ENCODE measurements at regions not wholly inside any gene's neighbourhood (a gene's known extent, or its start where the extent isn't known, plus 50 kb on each side); places are given as distances from the start of the nearest gene placed in this dataset.

DNA sequence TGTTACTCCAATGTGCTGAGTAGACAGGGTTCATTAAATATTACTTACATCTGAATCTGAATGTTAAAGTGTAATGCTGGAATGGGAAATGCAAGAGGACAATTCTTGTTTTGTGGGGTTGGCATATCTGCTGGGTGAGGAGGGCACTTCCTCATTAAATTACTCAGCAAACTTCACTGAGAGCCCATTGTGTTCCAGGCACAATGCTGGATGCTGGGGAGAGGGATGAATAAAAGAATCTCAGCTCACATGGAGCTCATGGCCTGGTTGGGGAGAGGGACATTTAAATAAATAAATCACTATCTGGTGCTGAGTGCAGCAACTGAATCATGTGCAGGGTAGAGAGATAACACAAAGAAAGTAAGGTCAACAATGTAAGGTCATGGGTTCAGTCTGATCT lies 199.2 kb upstream of the CFAP20DC start:
- no peaks in the 10 kb centered on the region for H3K4me1 ChIP-seq (ENCODE audit: low read depth)
- intact Hi-C loops (cut with DNase I, micrococcal nuclease): no loop called here
- TF ChIP-seq, protein P1, sequence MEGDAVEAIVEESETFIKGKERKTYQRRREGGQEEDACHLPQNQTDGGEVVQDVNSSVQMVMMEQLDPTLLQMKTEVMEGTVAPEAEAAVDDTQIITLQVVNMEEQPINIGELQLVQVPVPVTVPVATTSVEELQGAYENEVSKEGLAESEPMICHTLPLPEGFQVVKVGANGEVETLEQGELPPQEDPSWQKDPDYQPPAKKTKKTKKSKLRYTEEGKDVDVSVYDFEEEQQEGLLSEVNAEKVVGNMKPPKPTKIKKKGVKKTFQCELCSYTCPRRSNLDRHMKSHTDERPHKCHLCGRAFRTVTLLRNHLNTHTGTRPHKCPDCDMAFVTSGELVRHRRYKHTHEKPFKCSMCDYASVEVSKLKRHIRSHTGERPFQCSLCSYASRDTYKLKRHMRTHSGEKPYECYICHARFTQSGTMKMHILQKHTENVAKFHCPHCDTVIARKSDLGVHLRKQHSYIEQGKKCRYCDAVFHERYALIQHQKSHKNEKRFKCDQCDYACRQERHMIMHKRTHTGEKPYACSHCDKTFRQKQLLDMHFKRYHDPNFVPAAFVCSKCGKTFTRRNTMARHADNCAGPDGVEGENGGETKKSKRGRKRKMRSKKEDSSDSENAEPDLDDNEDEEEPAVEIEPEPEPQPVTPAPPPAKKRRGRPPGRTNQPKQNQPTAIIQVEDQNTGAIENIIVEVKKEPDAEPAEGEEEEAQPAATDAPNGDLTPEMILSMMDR (IDR thresholded peaks at IDR 0.05): no peak
- no peaks in the 10 kb centered on the region for H3K9me3 ChIP-seq
- H3K36me3 ChIP-seq (ENCODE audit: low read depth): no peaks in the 10 kb centered on the region
- DNase-seq (no peak), ATAC-seq (no peak)
- no peak overlapping the region for H3K4me3 ChIP-seq

DNA sequence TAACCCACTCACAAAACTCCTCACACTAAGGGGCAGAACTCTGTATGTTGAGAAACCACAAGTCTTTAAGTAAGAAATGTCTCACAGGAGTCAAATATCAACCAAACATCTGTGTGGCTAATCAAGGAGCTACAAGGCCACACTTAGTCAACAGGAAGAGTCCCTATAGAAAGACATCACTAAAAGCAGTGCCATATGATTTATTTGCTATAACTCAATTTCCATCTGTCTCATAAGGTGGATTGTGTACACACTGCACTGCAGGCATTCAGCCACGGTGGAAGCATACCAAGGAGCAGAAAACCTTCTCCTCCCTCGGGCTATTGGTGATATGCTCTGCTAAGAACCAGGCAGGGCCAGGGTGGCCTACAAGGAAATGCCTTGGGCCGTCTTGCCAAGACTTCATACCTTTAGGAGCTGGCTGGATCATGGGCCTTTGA lies 197.6 kb upstream of the CFAP20DC start:
- DNase-seq (no peak), ATAC-seq (no peak)
- TF ChIP-seq, protein P1 (IDR thresholded peaks at IDR 0.05): no peak
- intact Hi-C loops (cut with DNase I, micrococcal nuclease): no loop called here
- H3K4me1 ChIP-seq (ENCODE audit: low read depth): no peaks in the 10 kb centered on the region
- H3K9me3 ChIP-seq: no peaks in the 10 kb centered on the region
- H3K4me3 ChIP-seq: no peak overlapping the region
- H3K36me3 ChIP-seq (ENCODE audit: low read depth): no peaks in the 10 kb centered on the region

DNA sequence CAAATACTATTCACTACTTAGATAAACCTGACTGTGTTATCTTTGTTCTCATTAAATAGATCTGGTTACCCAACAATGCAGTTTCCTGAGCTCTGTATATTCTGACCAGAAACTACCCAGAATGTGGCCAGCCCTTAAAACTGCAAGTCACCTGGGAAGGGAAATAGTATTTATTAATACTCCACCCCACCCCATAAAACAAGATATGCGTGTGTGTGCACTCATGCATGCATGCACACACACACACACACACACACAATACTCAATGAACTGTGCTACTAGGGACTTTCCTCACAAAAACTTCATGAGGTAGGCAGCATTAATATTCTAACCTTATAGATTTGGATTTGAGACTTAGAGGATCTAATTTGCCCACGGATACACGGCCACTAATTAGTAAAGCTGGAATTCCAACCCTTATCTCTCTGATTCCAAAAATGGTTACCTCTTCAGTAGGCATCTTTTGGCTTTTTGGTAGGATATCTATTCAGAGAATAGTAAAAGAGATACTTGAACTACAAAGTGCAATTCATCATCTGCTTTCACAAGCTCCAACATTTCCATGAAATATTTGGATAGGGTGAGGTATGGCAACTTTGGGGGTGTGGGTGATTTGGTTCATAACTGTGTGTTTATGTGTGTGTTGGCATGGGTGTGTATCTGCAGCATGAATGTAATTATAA lies 197.0 kb upstream of the CFAP20DC start:
- no peak overlapping the region for H3K4me3 ChIP-seq
- TF ChIP-seq, protein P1 (IDR thresholded peaks at IDR 0.05): no peak
- DNase-seq (no peak), ATAC-seq (no peak)
- intact Hi-C loops (cut with DNase I, micrococcal nuclease): no loop called here
- H3K9me3 ChIP-seq: no peaks in the 10 kb centered on the region
- no peaks in the 10 kb centered on the region for H3K36me3 ChIP-seq (ENCODE audit: low read depth)
- no peaks in the 10 kb centered on the region for H3K4me1 ChIP-seq (ENCODE audit: low read depth)

DNA sequence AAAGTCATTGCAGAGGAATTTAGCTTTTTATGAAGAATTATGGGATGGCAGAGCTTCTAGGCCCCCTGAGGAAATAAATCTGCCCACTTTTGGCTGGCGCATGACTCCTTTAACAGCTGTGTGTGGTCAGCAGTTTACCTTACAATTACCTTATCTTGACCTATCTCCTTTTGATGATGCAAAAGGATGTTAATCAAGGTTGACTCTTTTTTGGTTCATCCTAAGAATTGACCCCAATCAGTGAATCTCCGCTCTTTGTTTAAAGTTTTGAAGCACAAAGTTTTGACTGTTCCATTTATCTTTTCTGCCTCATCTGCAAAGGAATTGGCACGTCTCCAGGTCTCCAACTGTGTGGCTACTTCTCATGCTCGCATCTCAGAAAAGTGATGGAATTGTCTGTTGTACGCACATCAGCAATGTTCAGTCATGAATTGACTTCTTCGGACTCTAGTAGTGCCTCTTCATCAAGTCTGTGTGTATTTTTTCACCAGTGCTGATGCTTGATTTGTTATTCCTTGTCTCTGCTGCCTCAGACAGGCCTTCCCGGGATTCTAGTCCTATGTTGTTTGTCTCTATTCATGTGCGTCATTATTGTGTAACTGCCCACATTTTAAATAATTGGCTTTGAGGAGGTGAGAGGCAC lies 196.2 kb upstream of the CFAP20DC start:
- TF ChIP-seq, protein P1 (IDR thresholded peaks at IDR 0.05): no peak
- H3K36me3 ChIP-seq (ENCODE audit: low read depth): no peaks in the 10 kb centered on the region
- ATAC-seq (no peak), DNase-seq (peak in 1 of 3 donors; percentile 9)
- H3K9me3 ChIP-seq: no peaks in the 10 kb centered on the region
- no peaks in the 10 kb centered on the region for H3K4me1 ChIP-seq (ENCODE audit: low read depth)
- H3K4me3 ChIP-seq: no peak overlapping the region
- intact Hi-C loops (cut with DNase I, micrococcal nuclease): no loop called here

DNA sequence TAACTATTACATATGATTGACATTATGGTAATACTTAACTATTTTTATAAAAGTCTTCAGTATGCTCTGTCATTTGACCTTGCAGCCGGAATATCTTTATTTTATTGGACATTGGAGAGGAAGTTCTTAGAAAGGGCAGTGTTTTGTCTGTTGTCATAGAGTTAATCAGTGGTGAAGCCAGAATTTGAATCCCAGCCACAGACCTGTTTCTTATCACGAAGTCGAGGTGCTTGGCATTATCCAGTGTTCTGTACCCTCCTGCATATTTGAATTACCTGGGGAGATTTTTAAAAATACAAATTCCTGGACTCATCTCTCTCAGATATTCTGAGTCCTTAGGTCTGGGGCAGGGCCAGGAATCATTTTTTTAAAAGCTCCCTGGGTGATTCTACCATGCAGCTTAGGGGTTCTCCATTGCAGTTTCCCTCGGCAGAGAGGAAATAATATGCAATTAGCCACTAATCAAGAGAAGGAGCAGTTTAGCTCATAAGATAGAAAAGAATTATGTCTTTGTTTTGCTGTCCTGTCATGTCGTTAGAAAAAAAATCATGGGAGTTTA lies 195.6 kb upstream of the CFAP20DC start:
- Histone ChIP-seq H3K9me3 (no peaks in the 10 kb centered on the region), H3K4me1 (ENCODE audit: low read depth) (no peaks in the 10 kb centered on the region), H3K4me3 (no peak overlapping the region), H3K36me3 (ENCODE audit: low read depth) (no peaks in the 10 kb centered on the region)
- intact Hi-C loops (cut with DNase I, micrococcal nuclease): no loop called here
- TF ChIP-seq, protein P1 (IDR thresholded peaks at IDR 0.05): no peak
- ATAC-seq (no peak), DNase-seq (no peak)

All from mucosa of descending colon (tissue), 3 donors.